Heart left ventricle (tissue), 13 donors: ENCODE measurements at regions not wholly inside any gene's neighbourhood (a gene's known extent, or its start where the extent isn't known, plus 50 kb on each side); places are given as distances from the start of the nearest gene placed in this dataset.

Experiments
- POLR2A ChIP-seq, 2 donors: fragments of 450-650 bp; IDR thresholded peaks; one replicate each; pipeline ENCODE4 v1.6.1; 2017; ENCODE audit warnings: antibody characterized with exemption in 2 of 2, mild to moderate bottlenecking in 2 of 2, moderate library complexity in 2 of 2
- TF ChIP-seq, protein P1 (sequence below), 12 donors: fragments of 200-600 bp; sonication (generic) in 4 of 12; IDR thresholded peaks; one replicate each; pipeline versions ENCODE4 v1.5.0 to v1.8.0; 2018 to 2022; ENCODE audit warnings: antibody characterized with exemption in 12 of 12, mild to moderate bottlenecking in 5 of 12
- donor health status: ischemic (EF 13 %, LVEDD 7.1; RV severe dilation, severe dysfunction).
- donor health status: DM: no; HTN: yes; CAD: no.
- donor health status: DM: no; HTN: no; CAD: no.
- donor health status: ischemic (EF 25% LVEDD 6.9; RV normal size, moderate dysfunction).
- donor health status: ischemic (EF 25% LVEDD 5.7; RV mildly dilated, moderate dysfunction).
- donor health status: ischemic (EF 35%, LVEDD 5.7; RV mildly dilated, moderate dysfunction).
- donor health status: nonischemic (EF 11% LVEDD 7.7; RV severe dilation, severe dysfunction).
- donor health status: DM: yes; HTN: yes; CAD: no.
- donor health status: PGD.
- donor health status: ischemic (EF 29% LVEDD 5.4; RV normal size, mild dysfunction).
- donor health status: nonischemic (EF 23%, LVEDD 6.1; RV moderate dilation, normal function).

DNA sequence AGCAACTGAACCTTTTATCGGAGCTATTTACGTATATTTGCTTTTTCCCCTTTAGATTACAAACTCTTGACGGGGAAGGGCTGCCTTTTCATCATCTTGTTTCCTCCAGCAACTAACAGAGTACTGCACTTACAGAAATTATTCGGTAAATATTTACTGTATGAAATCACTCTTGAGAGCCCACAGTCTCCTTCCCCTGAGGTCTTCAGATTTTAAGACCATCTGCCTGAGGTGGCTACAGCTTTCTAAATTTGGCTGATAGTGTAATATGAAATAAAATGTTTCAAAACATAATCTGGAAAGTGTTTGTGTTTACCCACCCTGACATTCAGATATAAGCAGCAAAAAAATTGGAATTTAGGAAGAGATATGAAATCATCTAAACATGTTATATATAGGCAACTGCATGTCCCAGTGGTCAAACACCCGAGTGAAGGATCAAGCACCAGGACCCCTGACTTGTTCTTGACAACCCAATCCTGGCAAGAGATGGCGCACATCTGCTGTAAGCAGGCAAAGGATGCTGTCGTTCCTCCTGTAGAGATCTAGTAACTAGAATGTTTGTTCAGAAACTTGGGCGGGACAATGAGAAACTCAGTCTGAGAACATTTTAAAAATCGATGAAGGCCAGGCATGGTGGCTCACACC, 60.9 kb downstream of the SIPA1L2 start:
- no peak for TF ChIP-seq POLR2A (IDR thresholded peaks at IDR 0.05)
- TF ChIP-seq, protein P1, sequence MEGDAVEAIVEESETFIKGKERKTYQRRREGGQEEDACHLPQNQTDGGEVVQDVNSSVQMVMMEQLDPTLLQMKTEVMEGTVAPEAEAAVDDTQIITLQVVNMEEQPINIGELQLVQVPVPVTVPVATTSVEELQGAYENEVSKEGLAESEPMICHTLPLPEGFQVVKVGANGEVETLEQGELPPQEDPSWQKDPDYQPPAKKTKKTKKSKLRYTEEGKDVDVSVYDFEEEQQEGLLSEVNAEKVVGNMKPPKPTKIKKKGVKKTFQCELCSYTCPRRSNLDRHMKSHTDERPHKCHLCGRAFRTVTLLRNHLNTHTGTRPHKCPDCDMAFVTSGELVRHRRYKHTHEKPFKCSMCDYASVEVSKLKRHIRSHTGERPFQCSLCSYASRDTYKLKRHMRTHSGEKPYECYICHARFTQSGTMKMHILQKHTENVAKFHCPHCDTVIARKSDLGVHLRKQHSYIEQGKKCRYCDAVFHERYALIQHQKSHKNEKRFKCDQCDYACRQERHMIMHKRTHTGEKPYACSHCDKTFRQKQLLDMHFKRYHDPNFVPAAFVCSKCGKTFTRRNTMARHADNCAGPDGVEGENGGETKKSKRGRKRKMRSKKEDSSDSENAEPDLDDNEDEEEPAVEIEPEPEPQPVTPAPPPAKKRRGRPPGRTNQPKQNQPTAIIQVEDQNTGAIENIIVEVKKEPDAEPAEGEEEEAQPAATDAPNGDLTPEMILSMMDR (IDR thresholded peaks at IDR 0.05), result no peak
